GM23248 (cell line): ENCODE measurements at regions not wholly inside any gene's neighbourhood (a gene's known extent, or its start where the extent isn't known, plus 50 kb on each side); places are given as distances from the start of the nearest gene placed in this dataset.

Source experiments
- EZH2 ChIP-seq: fragments of 200-600 bp; sonication (generic); IDR thresholded peaks from 2 replicates; pipeline ENCODE4 v1.6.1; 2018; ENCODE audit warnings: antibody characterized with exemption, mild to moderate bottlenecking; ENCODE audit not compliant: insufficient read depth, poor library complexity, severe bottlenecking
- EZH2phosphoT487 ChIP-seq: fragments of 200-600 bp; sonication (generic); IDR thresholded peaks from 2 replicates; pipeline ENCODE4 v1.6.1; 2018; ENCODE audit warnings: antibody characterized with exemption, moderate library complexity, mild to moderate bottlenecking, low read depth; ENCODE audit not compliant: insufficient read depth

DNA sequence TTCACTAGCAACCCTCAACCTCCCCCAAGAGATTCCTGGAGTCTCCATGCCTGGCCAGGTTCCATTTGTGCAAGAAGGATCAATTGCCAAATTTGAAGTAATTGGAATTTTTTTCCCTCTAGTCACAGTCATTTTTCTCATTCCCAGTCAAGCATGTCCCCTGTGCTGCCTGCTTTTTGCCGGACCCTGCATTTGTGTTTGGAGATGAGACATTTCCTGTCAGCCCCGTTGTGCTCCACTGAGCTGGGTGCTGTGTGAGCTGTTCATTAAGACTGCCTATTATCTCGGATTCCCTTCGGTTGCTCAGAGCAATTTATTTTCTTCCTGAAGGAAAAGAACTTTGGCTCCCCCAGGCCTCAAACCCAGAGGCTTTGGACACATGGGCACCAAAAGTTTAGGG lies 201.0 kb upstream of the NLRP1 start:
- TF ChIP-seq EZH2phosphoT487 (no peak), EZH2 (no peak)
